ENCODE measurements at regions not wholly inside any gene's neighbourhood (a gene's known extent, or its start where the extent isn't known, plus 50 kb on each side); places are given as distances from the start of the nearest gene placed in this dataset.

- TF ChIP-seq EP300 (IDR thresholded peaks at IDR 0.05; ENCODE audit: borderline replicate concordance in 1 of 2, control insufficient read depth in 1 of 2, low read depth in 2 of 2, low read length in 2 of 2) (no peak), KLF5 (IDR thresholded peaks at IDR 0.05; ENCODE audit: partially characterized antibody) (no peak)
These were observed 459.8 kb downstream of the ARHGEF28 start for GRCh38 chr5:74085782-74086181.
